GM23248 (cell line): ENCODE measurements at regions not wholly inside any gene's neighbourhood (a gene's known extent, or its start where the extent isn't known, plus 50 kb on each side); places are given as distances from the start of the nearest gene placed in this dataset.

Experiments used
- EZH2 ChIP-seq: fragments of 200-600 bp; sonication (generic); IDR thresholded peaks from 2 replicates; pipeline ENCODE4 v1.6.1; 2018; ENCODE audit warnings: antibody characterized with exemption, mild to moderate bottlenecking; ENCODE audit not compliant: insufficient read depth, poor library complexity, severe bottlenecking
- EZH2phosphoT487 ChIP-seq: fragments of 200-600 bp; sonication (generic); IDR thresholded peaks from 2 replicates; pipeline ENCODE4 v1.6.1; 2018; ENCODE audit warnings: antibody characterized with exemption, moderate library complexity, mild to moderate bottlenecking, low read depth; ENCODE audit not compliant: insufficient read depth

DNA sequence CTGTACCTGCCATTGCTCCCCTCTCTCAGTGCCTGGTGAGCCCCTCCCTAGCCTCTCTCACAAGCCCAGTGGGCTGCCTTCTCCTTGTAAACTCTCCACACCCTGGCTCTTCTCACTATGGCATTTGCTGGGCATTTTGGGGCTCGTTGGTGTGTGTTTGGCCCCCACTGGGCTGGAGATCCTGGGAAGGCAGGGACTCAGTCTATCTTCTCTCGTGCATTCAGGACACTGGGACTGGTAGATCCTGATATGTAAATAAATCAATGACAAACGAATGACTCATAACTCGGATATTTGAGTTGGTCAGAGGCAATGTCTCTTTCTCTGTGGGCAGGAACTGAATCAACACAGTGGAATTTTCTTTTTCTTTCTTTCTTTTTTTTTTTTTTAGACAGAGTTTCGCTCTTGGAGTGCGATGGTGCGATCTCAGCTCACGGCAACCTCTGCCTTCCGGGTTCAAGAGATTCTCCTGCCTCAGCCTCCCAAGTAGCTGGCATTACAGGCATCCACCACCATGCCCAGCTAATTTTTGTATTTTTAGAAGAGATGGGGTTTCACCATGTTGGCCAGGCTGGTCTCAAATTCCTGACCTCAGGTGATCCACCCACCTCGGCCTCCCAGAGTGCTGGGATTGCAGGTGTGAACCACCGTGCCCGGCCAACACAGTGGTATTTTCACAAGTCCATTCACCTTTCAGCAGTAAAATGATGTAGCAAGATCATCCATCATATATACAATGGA, 144.6 kb upstream of the SPRED2 start:
- no peak for TF ChIP-seq EZH2
- TF ChIP-seq EZH2phosphoT487 = no peak
